H9 (cell line): ENCODE measurements at regions not wholly inside any gene's neighbourhood (a gene's known extent, or its start where the extent isn't known, plus 50 kb on each side); places are given as distances from the start of the nearest gene placed in this dataset.

Experiments
- DNase-seq: peaks from one replicate; pipeline ENCODE4 v3.0.0-alpha.2; 2017
- H2AFZ ChIP-seq: one replicate; pipeline ENCODE4 v1.6.1; 2013; ENCODE audit warnings: mild to moderate bottlenecking, low read length, control low read depth, moderate library complexity
- H2AK5ac ChIP-seq: 2 replicates; pipeline ENCODE4 v1.6.1; 2013; ENCODE audit warnings: low read length, control low read depth, mixed read lengths; ENCODE audit not compliant: insufficient read length
- H2BK120ac ChIP-seq: one replicate; pipeline ENCODE4 v1.6.1; 2013; ENCODE audit warnings: low read depth, mild to moderate bottlenecking, low read length, control low read depth, inconsistent platforms; ENCODE audit not compliant: poor library complexity, severe bottlenecking
- H2BK12ac ChIP-seq: 2 replicates; pipeline ENCODE4 v1.6.1; 2013; ENCODE audit warnings: low read length, control low read depth, mixed read lengths, low read depth; ENCODE audit not compliant: insufficient read length
- H2BK15ac ChIP-seq: 2 replicates; pipeline ENCODE4 v1.6.1; 2013; ENCODE audit warnings: low read depth, low read length, control low read depth
- H2BK20ac ChIP-seq: one replicate; pipeline ENCODE4 v1.6.1; 2013; ENCODE audit warnings: low read depth, mild to moderate bottlenecking, low read length, control low read depth, inconsistent platforms; ENCODE audit not compliant: poor library complexity, severe bottlenecking
- H2BK5ac ChIP-seq: 2 replicates; pipeline ENCODE4 v1.6.1; 2013; ENCODE audit warnings: low read length, control low read depth, mixed read lengths; ENCODE audit not compliant: insufficient read length
- H3K14ac ChIP-seq: 2 replicates; pipeline ENCODE4 v1.6.1; 2013; ENCODE audit warnings: low read length, control low read depth; ENCODE audit not compliant: insufficient read depth
- H3K18ac ChIP-seq: 2 replicates; pipeline ENCODE4 v1.6.1; 2013; ENCODE audit warnings: low read depth, mild to moderate bottlenecking, mixed read lengths, low read length, control low read depth; ENCODE audit not compliant: insufficient read length
- H3K23ac ChIP-seq: 2 replicates; pipeline ENCODE4 v1.6.1; 2013; ENCODE audit warnings: low read length, control low read depth, mixed read lengths, low read depth; ENCODE audit not compliant: insufficient read length
- H3K23me2 ChIP-seq: 2 replicates; pipeline ENCODE4 v1.6.1; 2013; ENCODE audit warnings: low read depth, mild to moderate bottlenecking, mixed read lengths, low read length, control low read depth; ENCODE audit not compliant: insufficient read length, poor library complexity, severe bottlenecking
- H3K27ac ChIP-seq: 2 replicates; pipeline ENCODE4 v1.5.1; 2013; ENCODE audit warnings: low read length, control low read depth, mixed read lengths, low read depth; ENCODE audit not compliant: insufficient read length
- H3K27me3 ChIP-seq: 2 replicates; pipeline ENCODE4 v1.6.1; 2013; ENCODE audit warnings: low read length, control low read depth, inconsistent platforms; ENCODE audit not compliant: insufficient read depth
- H3K4ac ChIP-seq: 2 replicates; pipeline ENCODE4 v1.6.1; 2013; ENCODE audit warnings: low read depth, mild to moderate bottlenecking, control low read depth, inconsistent platforms, low read length, moderate library complexity
- H3K4me1 ChIP-seq: 2 replicates; pipeline ENCODE4 v1.6.1; 2013; ENCODE audit warnings: low read length, control low read depth, inconsistent platforms; ENCODE audit not compliant: insufficient read depth
- H3K4me2 ChIP-seq: 2 replicates; pipeline ENCODE4 v1.6.1; 2013; ENCODE audit warnings: low read length, control low read depth, mixed read lengths; ENCODE audit not compliant: insufficient read length, insufficient read depth
- H3K56ac ChIP-seq: 2 replicates; pipeline ENCODE4 v1.6.1; 2013; ENCODE audit warnings: low read depth, mild to moderate bottlenecking, mixed read lengths, low read length, control low read depth; ENCODE audit not compliant: insufficient read length
- H3K79me1 ChIP-seq: 2 replicates; pipeline ENCODE4 v1.6.1; 2013; ENCODE audit warnings: low read depth, mild to moderate bottlenecking, moderate library complexity, low read length, control low read depth, inconsistent platforms; ENCODE audit not compliant: insufficient read depth, poor library complexity, severe bottlenecking
- H3K79me2 ChIP-seq: 2 replicates; pipeline ENCODE4 v1.6.1; 2013; ENCODE audit warnings: low read length, control low read depth, inconsistent platforms; ENCODE audit not compliant: insufficient read depth
- H3K9ac ChIP-seq: 2 replicates; pipeline ENCODE4 v1.6.1; 2013; ENCODE audit warnings: low read length, control low read depth, mixed read lengths; ENCODE audit not compliant: insufficient read length; ENCODE audit errors: extremely low read depth
- H3K9me3 ChIP-seq: one replicate; pipeline ENCODE4 v1.6.1; 2013; ENCODE audit warnings: low read depth, low read length, inconsistent platforms; ENCODE audit not compliant: control insufficient read depth
- H3T11ph ChIP-seq: one replicate; pipeline ENCODE4 v1.6.1; 2013; ENCODE audit warnings: mild to moderate bottlenecking, low read length, control low read depth, inconsistent platforms
- H4K20me1 ChIP-seq: one replicate; pipeline ENCODE4 v1.6.1; 2013; ENCODE audit not compliant: control insufficient read depth, insufficient read length, insufficient read depth
- H4K5ac ChIP-seq: 2 replicates; pipeline ENCODE4 v1.6.1; 2013; ENCODE audit warnings: low read depth, mild to moderate bottlenecking, mixed read lengths, low read length, control low read depth; ENCODE audit not compliant: insufficient read length
- H4K8ac ChIP-seq: replicated peaks from 2 replicates; pipeline ENCODE4 v1.6.1; 2013; ENCODE audit warnings: low read length, control low read depth, mixed read lengths, low read depth; ENCODE audit not compliant: insufficient read length
- H4K91ac ChIP-seq: 2 replicates; pipeline ENCODE4 v1.6.1; 2013; ENCODE audit warnings: low read depth, mild to moderate bottlenecking, moderate library complexity, mixed read lengths, low read length, control low read depth; ENCODE audit not compliant: insufficient read length
- H3K27ac Mint-ChIP-seq, 3 experiments: 2 replicates in 2 of 3; 3 replicates in 1 of 3; pipeline ENCODE4 v1.8.0; 2020 to 2021; ENCODE audit warnings: mixed read lengths in 3 of 3, mild to moderate bottlenecking in 1 of 3, moderate library complexity in 1 of 3
- H3K27me3 Mint-ChIP-seq: 2 replicates; pipeline ENCODE4 v1.8.0; 2021; ENCODE audit warnings: low read depth, mild to moderate bottlenecking, moderate library complexity, mixed read lengths
- H3K36me3 Mint-ChIP-seq, 3 experiments: 2 replicates in 2 of 3; 3 replicates in 1 of 3; pipeline ENCODE4 v1.8.0; 2020 to 2021; ENCODE audit warnings: low read depth in 3 of 3, mixed read lengths in 3 of 3; ENCODE audit not compliant: insufficient read depth in 1 of 3
- H3K4me1 Mint-ChIP-seq, 2 experiments: 2 replicates each; pipeline ENCODE4 v1.8.0; 2020; ENCODE audit warnings: mixed read lengths in 2 of 2
- H3K4me3 Mint-ChIP-seq, 2 experiments: 2 replicates in 1 of 2; 3 replicates in 1 of 2; pipeline ENCODE4 v1.8.0; 2020 to 2021; ENCODE audit warnings: mild to moderate bottlenecking in 2 of 2, mixed read lengths in 2 of 2, moderate library complexity in 1 of 2
- H3K9me3 Mint-ChIP-seq, 2 experiments: 2 replicates in 1 of 2; 3 replicates in 1 of 2; pipeline ENCODE4 v1.8.0; 2020; ENCODE audit warnings: mild to moderate bottlenecking in 2 of 2, mixed read lengths in 2 of 2, moderate library complexity in 1 of 2
- WGBS: extraction: QIAGEN DNeasy Blood & Tissue Kit; methylation state at CpG from one replicate; pipeline ENCODE4 v1.1.7; 2013; ENCODE audit warnings: missing lambda C conversion rate, low lambda C conversion rate, mixed read lengths; ENCODE audit not compliant: insufficient read length; ENCODE audit errors: extremely low coverage; 5-methylcytosine and 5-hydroxymethylcytosine counted together
- TF ChIP-seq, protein P1 (sequence below): fragments of 200-600 bp; sonication (generic); conservative IDR thresholded peaks from 3 replicates; pipeline ENCODE4 v1.8.0; 2021; ENCODE audit warnings: antibody characterized with exemption, mild to moderate bottlenecking

DNA sequence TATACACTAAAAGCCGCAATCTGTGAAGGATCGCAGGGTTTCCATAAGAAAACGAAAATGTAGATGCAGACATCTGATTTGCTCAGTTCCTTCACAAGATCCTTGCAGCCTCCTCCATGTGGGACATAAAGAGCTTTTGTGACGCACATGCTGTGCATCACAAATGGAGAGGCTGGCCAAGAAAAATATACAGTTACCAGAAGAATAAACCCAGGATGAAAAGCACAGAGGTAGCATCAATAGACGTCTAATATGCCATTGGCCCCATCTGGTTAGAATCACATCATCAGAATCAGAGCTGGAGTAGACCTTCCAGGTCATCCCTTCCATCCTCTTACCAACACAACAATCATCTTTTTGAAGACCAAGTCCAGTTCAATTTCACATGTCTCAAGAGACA is 517.4 kb downstream of the RAB28 start:
- Histone ChIP-seq H3K79me2 (no peaks in the 10 kb centered on the region), H3K23ac (no peak overlapping the region), H3K27me3 (no peaks in the 10 kb centered on the region), H3K56ac (no peak overlapping the region), H3K9me3 (no peaks in the 10 kb centered on the region), H2BK120ac (no peak overlapping the region), H3K23me2 (no peaks in the 10 kb centered on the region), H4K8ac (no peak overlapping the region), H3K4me2 (no peak overlapping the region), H2AFZ (no peak overlapping the region), H2BK12ac (no peak overlapping the region), H4K20me1 (no peaks in the 10 kb centered on the region), H3K14ac (no peak overlapping the region), H4K91ac (no peak overlapping the region), H3K79me1 (no peaks in the 10 kb centered on the region), H3K27ac (no peak overlapping the region), H3K4me1 (no peaks in the 10 kb centered on the region; the same call in 1 of the 2 replicates), H3K18ac (no peak overlapping the region), H4K5ac (no peak overlapping the region), H3K9ac (no peak overlapping the region), H3K4ac (no peak overlapping the region), H2AK5ac (no peak overlapping the region), H2BK5ac (no peak overlapping the region), H3T11ph (no peak overlapping the region), H2BK20ac (no peak overlapping the region), H2BK15ac (no peak overlapping the region)
- no peak overlapping the region for H3K27ac Mint-ChIP-seq
- peaks cover 8 to 11% of the 10 kb centered on the region in 2 experiments for H3K4me1 Mint-ChIP-seq
- H3K4me3 Mint-ChIP-seq, result no peak overlapping the region
- TF ChIP-seq, protein P1, sequence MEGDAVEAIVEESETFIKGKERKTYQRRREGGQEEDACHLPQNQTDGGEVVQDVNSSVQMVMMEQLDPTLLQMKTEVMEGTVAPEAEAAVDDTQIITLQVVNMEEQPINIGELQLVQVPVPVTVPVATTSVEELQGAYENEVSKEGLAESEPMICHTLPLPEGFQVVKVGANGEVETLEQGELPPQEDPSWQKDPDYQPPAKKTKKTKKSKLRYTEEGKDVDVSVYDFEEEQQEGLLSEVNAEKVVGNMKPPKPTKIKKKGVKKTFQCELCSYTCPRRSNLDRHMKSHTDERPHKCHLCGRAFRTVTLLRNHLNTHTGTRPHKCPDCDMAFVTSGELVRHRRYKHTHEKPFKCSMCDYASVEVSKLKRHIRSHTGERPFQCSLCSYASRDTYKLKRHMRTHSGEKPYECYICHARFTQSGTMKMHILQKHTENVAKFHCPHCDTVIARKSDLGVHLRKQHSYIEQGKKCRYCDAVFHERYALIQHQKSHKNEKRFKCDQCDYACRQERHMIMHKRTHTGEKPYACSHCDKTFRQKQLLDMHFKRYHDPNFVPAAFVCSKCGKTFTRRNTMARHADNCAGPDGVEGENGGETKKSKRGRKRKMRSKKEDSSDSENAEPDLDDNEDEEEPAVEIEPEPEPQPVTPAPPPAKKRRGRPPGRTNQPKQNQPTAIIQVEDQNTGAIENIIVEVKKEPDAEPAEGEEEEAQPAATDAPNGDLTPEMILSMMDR, result no peak
- H3K9me3 Mint-ChIP-seq, result no peaks in the 10 kb centered on the region
- no peak for DNase-seq
- no peaks in the 10 kb centered on the region for H3K36me3 Mint-ChIP-seq
- no CpG with 5 or more reads among the region's 5 CpGs for WGBS
- H3K27me3 Mint-ChIP-seq, result no peaks in the 10 kb centered on the region
